ENCODE measurements at regions not wholly inside any gene's neighbourhood (a gene's known extent, or its start where the extent isn't known, plus 50 kb on each side); places are given as distances from the start of the nearest gene placed in this dataset.
"Not testable (repeated sequence)": the region's sequence is repeated elsewhere in the genome, so short reads cannot be mapped to it uniquely, and the experiment has no call there.

DNA sequence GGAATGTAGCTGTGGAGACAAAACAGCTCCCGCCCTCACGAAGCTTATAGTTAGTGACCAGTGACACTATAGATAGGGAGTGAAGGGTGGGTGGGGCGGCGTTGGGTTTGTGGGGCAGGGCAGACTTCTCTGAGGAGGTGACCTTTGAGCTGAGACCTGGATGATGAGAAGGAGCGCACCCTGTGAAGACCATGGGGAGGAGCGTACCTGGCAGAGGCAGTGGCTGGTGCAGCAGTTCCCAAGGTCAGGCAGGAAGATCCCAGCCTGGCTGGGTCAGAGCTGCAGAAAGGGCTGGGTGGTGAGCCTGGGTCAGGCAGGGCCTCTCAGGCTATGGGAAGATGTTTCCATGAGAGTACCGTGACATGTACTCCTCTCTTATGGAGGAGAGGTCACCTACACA lies 135.0 kb upstream of the RCN1 start:
- DNase-seq (ENCODE audit: low spot score): no peak
- no peak for TF ChIP-seq CTCF (IDR thresholded peaks at IDR 0.05; ENCODE audit: unreplicated experiment)
- Mint-ChIP-seq H3K27ac (ENCODE audit: unreplicated experiment) (no peak overlapping the region), H3K27me3 (ENCODE audit: unreplicated experiment) (no peaks in the 10 kb centered on the region), H3K4me3 (ENCODE audit: unreplicated experiment) (no peak overlapping the region), H3K36me3 (ENCODE audit: low read depth, unreplicated experiment) (no peaks in the 10 kb centered on the region), H3K4me1 (ENCODE audit: unreplicated experiment) (no peaks in the 10 kb centered on the region), H3K9me3 (ENCODE audit: unreplicated experiment) (no peaks in the 10 kb centered on the region)

- DNase-seq (ENCODE audit: low spot score): no peak
- Mint-ChIP-seq H3K4me1 (ENCODE audit: unreplicated experiment) (no peaks in the 10 kb centered on the region), H3K27me3 (ENCODE audit: unreplicated experiment) (no peaks in the 10 kb centered on the region), H3K9me3 (ENCODE audit: unreplicated experiment) (no peaks in the 10 kb centered on the region), H3K27ac (ENCODE audit: unreplicated experiment) (no peak overlapping the region), H3K4me3 (ENCODE audit: unreplicated experiment) (no peak overlapping the region), H3K36me3 (ENCODE audit: low read depth, unreplicated experiment) (no peaks in the 10 kb centered on the region)
- no peak for TF ChIP-seq CTCF (IDR thresholded peaks at IDR 0.05; ENCODE audit: unreplicated experiment)
Observed at GRCh38 chr11:31953803-31954327, 137.0 kb upstream of the RCN1 start.

- not testable (repeated sequence) for H3K4me3 Mint-ChIP-seq (ENCODE audit: unreplicated experiment); H3K36me3 Mint-ChIP-seq (ENCODE audit: low read depth, unreplicated experiment)
Observed at GRCh38 chr11:31949733-31950200, 138.6 kb upstream of the PAX6 start.

GRCh38 chr11:31947051-31947450 lies 135.9 kb upstream of the PAX6 start:
- no peaks in the 10 kb centered on the region for H3K27me3 Mint-ChIP-seq (ENCODE audit: unreplicated experiment)
- H3K9me3 Mint-ChIP-seq (ENCODE audit: unreplicated experiment): no peaks in the 10 kb centered on the region
- no peak overlapping the region for H3K4me3 Mint-ChIP-seq (ENCODE audit: unreplicated experiment)
- no peak overlapping the region for H3K27ac Mint-ChIP-seq (ENCODE audit: unreplicated experiment)
- DNase-seq (ENCODE audit: low spot score): no peak
- no peaks in the 10 kb centered on the region for H3K4me1 Mint-ChIP-seq (ENCODE audit: unreplicated experiment)
- no peak for TF ChIP-seq CTCF (IDR thresholded peaks at IDR 0.05; ENCODE audit: unreplicated experiment)
- no peaks in the 10 kb centered on the region for H3K36me3 Mint-ChIP-seq (ENCODE audit: low read depth, unreplicated experiment)

More at GRCh38 chr11:31949733-31950200, 138.6 kb upstream of the PAX6 start:
- not testable (repeated sequence) for DNase-seq (ENCODE audit: low spot score); H3K27me3 Mint-ChIP-seq (ENCODE audit: unreplicated experiment); H3K4me1 Mint-ChIP-seq (ENCODE audit: unreplicated experiment); H3K27ac Mint-ChIP-seq (ENCODE audit: unreplicated experiment); H3K9me3 Mint-ChIP-seq (ENCODE audit: unreplicated experiment)

GRCh38 chr11:31943056-31943780 lies 132.1 kb upstream of the PAX6 start:
- DNase-seq (ENCODE audit: low spot score): no peak
- Mint-ChIP-seq H3K4me1 (ENCODE audit: unreplicated experiment) (peaks cover 13% of the 10 kb centered on the region), H3K27me3 (ENCODE audit: unreplicated experiment) (no peaks in the 10 kb centered on the region), H3K4me3 (ENCODE audit: unreplicated experiment) (no peak overlapping the region), H3K36me3 (ENCODE audit: low read depth, unreplicated experiment) (no peaks in the 10 kb centered on the region), H3K9me3 (ENCODE audit: unreplicated experiment) (no peaks in the 10 kb centered on the region), H3K27ac (ENCODE audit: unreplicated experiment) (no peak overlapping the region)
- no peak for TF ChIP-seq CTCF (IDR thresholded peaks at IDR 0.05; ENCODE audit: unreplicated experiment)

All from endothelial cell (in vitro differentiated cells).